Lung (tissue), 11 donors: ENCODE measurements at regions not wholly inside any gene's neighbourhood (a gene's known extent, or its start where the extent isn't known, plus 50 kb on each side); places are given as distances from the start of the nearest gene placed in this dataset.

Source experiments
- ATAC-seq: fragments of 200-7000 bp; cut with Tn5 transposase; one replicate; pipeline ENCODE4 v1.9.1; 2020; ENCODE audit warnings: moderate number of reproducible peaks; ENCODE audit not compliant: insufficient read depth, low FRiP score
- DNase-seq, 3 donors: peaks; one replicate each; pipeline ENCODE4 v3.0.0-alpha.2; 2013 to 2017
- H3K27ac ChIP-seq, 2 donors: one replicate each; pipeline ENCODE4 v1.5.1; 2013; ENCODE audit warnings: mild to moderate bottlenecking in 2 of 2, moderate library complexity in 2 of 2, control low read depth in 1 of 2, inconsistent platforms in 1 of 2, low read depth in 1 of 2, low read length in 1 of 2
- H3K27me3 ChIP-seq, 3 donors: one replicate each; pipeline ENCODE4 v1.5.1; 2013; ENCODE audit warnings: low read length in 2 of 3; ENCODE audit not compliant: control insufficient read depth in 3 of 3, insufficient read depth in 3 of 3
- H3K36me3 ChIP-seq, 4 donors: one replicate each; pipeline ENCODE4 v1.5.1; 2013; ENCODE audit warnings: low read length in 4 of 4, mild to moderate bottlenecking in 1 of 4, moderate library complexity in 1 of 4; ENCODE audit not compliant: control insufficient read depth in 4 of 4, insufficient read depth in 4 of 4
- H3K4me1 ChIP-seq, 5 donors: one replicate each; pipeline ENCODE4 v1.5.1; 2013; ENCODE audit warnings: low read length in 5 of 5, mild to moderate bottlenecking in 2 of 5, moderate library complexity in 1 of 5; ENCODE audit not compliant: control insufficient read depth in 5 of 5, insufficient read depth in 5 of 5
- H3K4me3 ChIP-seq: one replicate; pipeline ENCODE4 v1.5.1; 2013; ENCODE audit warnings: mild to moderate bottlenecking, control low read depth, moderate library complexity
- H3K9ac ChIP-seq, 2 donors: one replicate each; pipeline ENCODE4 v1.5.1; 2013; ENCODE audit warnings: low read length in 2 of 2, control low read depth in 1 of 2; ENCODE audit not compliant: insufficient read depth in 1 of 2
- H3K9me3 ChIP-seq, 4 donors: one replicate each; pipeline ENCODE4 v1.5.1; 2013; ENCODE audit warnings: low read length in 3 of 4, mild to moderate bottlenecking in 1 of 4, moderate library complexity in 1 of 4; ENCODE audit not compliant: control insufficient read depth in 4 of 4, insufficient read depth in 3 of 4
- CTCF ChIP-seq: IDR thresholded peaks from 2 replicates; pipeline ENCODE4 v1.5.1; 2012; ENCODE audit warnings: mild to moderate bottlenecking; ENCODE audit errors: control extremely low read depth, extremely low read depth
- WGBS, 2 donors: extraction: QIAGEN DNeasy Blood & Tissue Kit; methylation state at CpG; one replicate each; pipeline ENCODE4 v1.1.7; 2013; 5-methylcytosine and 5-hydroxymethylcytosine counted together
- donor health status: control.
- donor health status: control.
- donor health status: Bipolar disorder and iron deficiency.
- donor health status: healthy.
- donor health status: DM: yes; HTN: yes; CAD: no.

- Histone ChIP-seq H3K9ac (no peak overlapping the region), H3K27me3 (no peaks in the 10 kb centered on the region), H3K36me3 (no peaks in the 10 kb centered on the region), H3K27ac (no peak overlapping the region), H3K4me1 (no peaks in the 10 kb centered on the region), H3K4me3 (no peak overlapping the region), H3K9me3 (no peaks in the 10 kb centered on the region)
- WGBS, 2 donors = 92 to 95% methylated on average over 2 of the region's 2 CpGs
- no peak for TF ChIP-seq CTCF
- DNase-seq = no peak
- ATAC-seq = no peak
Observed at GRCh38 chr10:83062871-83063270, 1076.4 kb upstream of the GHITM start.

GRCh38 chr10:83073472-83073871 is 1065.8 kb upstream of the GHITM start:
- H3K4me3 ChIP-seq = no peak overlapping the region
- H3K9me3 ChIP-seq = no peaks in the 10 kb centered on the region
- H3K27ac ChIP-seq = no peak overlapping the region
- H3K36me3 ChIP-seq = no peaks in the 10 kb centered on the region
- no peak overlapping the region for H3K9ac ChIP-seq
- H3K4me1 ChIP-seq = peaks cover 0 to 30% (median 9%) of the 10 kb centered on the region in 5 donors
- DNase-seq (no peak), ATAC-seq (no peak)
- no peaks in the 10 kb centered on the region for H3K27me3 ChIP-seq
- WGBS, 2 donors = 79% methylated on average over 1 of the region's 1 CpG
- TF ChIP-seq CTCF = no peak

GRCh38 chr10:83075016-83075814 is 1064.1 kb upstream of the GHITM start:
- Histone ChIP-seq H3K9ac (no peak overlapping the region), H3K4me3 (no peak overlapping the region), H3K27ac (no peak overlapping the region), H3K36me3 (no peaks in the 10 kb centered on the region), H3K9me3 (no peaks in the 10 kb centered on the region), H3K4me1 (peaks cover 0 to 30% (median 9%) of the 10 kb centered on the region in 5 donors), H3K27me3 (no peaks in the 10 kb centered on the region)
- ATAC-seq (no peak), DNase-seq (peak; percentile 65 to 99 (median 98))
- no peak for TF ChIP-seq CTCF
- WGBS, 2 donors = 57 to 73% methylated on average over 4 of the region's 4 CpGs
